ENCODE measurements at regions not wholly inside any gene's neighbourhood (a gene's known extent, or its start where the extent isn't known, plus 50 kb on each side); places are given as distances from the start of the nearest gene placed in this dataset.

- TF ChIP-seq CTCF (IDR thresholded peaks at IDR 0.05) (no peak), ZFX (IDR thresholded peaks at IDR 0.05; ENCODE audit: borderline replicate concordance) (no peak)
Observed at GRCh38 chr6:150767571-150768018, 97.9 kb upstream of the MTHFD1L start.
